Heart left ventricle (tissue), 16 donors: ENCODE measurements at regions not wholly inside any gene's neighbourhood (a gene's known extent, or its start where the extent isn't known, plus 50 kb on each side); places are given as distances from the start of the nearest gene placed in this dataset.

Experiments
- ATAC-seq, 4 donors: fragments of 200-7000 bp; cut with Tn5 transposase; one replicate each; pipeline ENCODE4 v1.9.1; 2020 to 2022; ENCODE audit warnings: moderate library complexity in 4 of 4, mild to moderate bottlenecking in 3 of 4, moderate number of reproducible peaks in 1 of 4
- DNase-seq, 5 donors: peaks; one replicate each; pipeline ENCODE4 v3.0.0-alpha.2; 2020
- H3K27ac ChIP-seq, 12 donors: fragments of 200-600 bp; sonication (generic) in 4 of 12; one replicate each; pipeline versions ENCODE4 v1.5.0 to v1.8.0; 2016 to 2022; ENCODE audit warnings: mild to moderate bottlenecking in 2 of 12
- H3K27me3 ChIP-seq, 9 donors: fragments of 200-600 bp; sonication (generic) in 2 of 9; one replicate each; pipeline versions ENCODE4 v1.5.1 to v1.8.0; 2016 to 2022; ENCODE audit warnings: mild to moderate bottlenecking in 3 of 9
- H3K36me3 ChIP-seq, 9 donors: fragments of 200-600 bp; sonication (generic) in 2 of 9; one replicate each; pipeline versions ENCODE4 v1.5.0 to v1.8.0; 2018 to 2022; ENCODE audit warnings: mild to moderate bottlenecking in 2 of 9
- H3K4me1 ChIP-seq, 12 donors: fragments of 200-600 bp; sonication (generic) in 4 of 12; one replicate each; pipeline versions ENCODE4 v1.5.0 to v1.8.0; 2016 to 2022; ENCODE audit warnings: mild to moderate bottlenecking in 3 of 12
- H3K4me3 ChIP-seq, 12 donors: fragments of 200-600 bp; sonication (generic) in 4 of 12; one replicate each; pipeline versions ENCODE4 v1.5.0 to v1.8.0; 2017 to 2022; ENCODE audit warnings: mild to moderate bottlenecking in 9 of 12, moderate library complexity in 4 of 12
- H3K9me3 ChIP-seq, 12 donors: fragments of 200-600 bp; sonication (generic) in 4 of 12; one replicate each; pipeline versions ENCODE4 v1.5.0 to v1.8.0; 2016 to 2022; ENCODE audit warnings: mild to moderate bottlenecking in 1 of 12
- CTCF ChIP-seq, 12 donors: fragments of 200-600 bp; sonication (generic) in 4 of 12; IDR thresholded peaks; one replicate each; pipeline versions ENCODE4 v1.5.0 to v1.8.0; 2018 to 2022; ENCODE audit warnings: antibody characterized with exemption in 12 of 12, mild to moderate bottlenecking in 5 of 12
- POLR2A ChIP-seq, 2 donors: fragments of 450-650 bp; IDR thresholded peaks; one replicate each; pipeline ENCODE4 v1.6.1; 2017; ENCODE audit warnings: antibody characterized with exemption in 2 of 2, mild to moderate bottlenecking in 2 of 2, moderate library complexity in 2 of 2
- WGBS, 4 donors: extraction: QIAGEN DNeasy Blood & Tissue Kit in 2 of 4; methylation state at CpG; one replicate each; pipeline versions ENCODE4 v1.1.5 to v1.1.7; 2013 to 2018; 5-methylcytosine and 5-hydroxymethylcytosine counted together
- intact Hi-C, 10 donors: fragments of 100-400 bp; cut with DNase I; formaldehyde crosslinking; loops; one replicate each; pipeline versions ENCODE4 v1.11.1 to v1.14.2; 2022
- donor health status: ischemic (EF 13 %, LVEDD 7.1; RV severe dilation, severe dysfunction).
- donor health status: healthy with polysubstance abuse.
- donor health status: DM: no; HTN: yes; CAD: no.
- donor health status: DM: no; HTN: no; CAD: no.
- donor health status: ischemic (EF 25% LVEDD 6.9; RV normal size, moderate dysfunction).
- donor health status: ischemic (EF 25% LVEDD 5.7; RV mildly dilated, moderate dysfunction).
- donor health status: healthy.
- donor health status: DM: yes; HTN: yes; CAD: no.
- donor health status: ischemic (EF 35%, LVEDD 5.7; RV mildly dilated, moderate dysfunction).
- donor health status: nonischemic (EF 11% LVEDD 7.7; RV severe dilation, severe dysfunction).
- donor health status: DM: yes; HTN: yes; CAD: no.
- donor health status: PGD.
- donor health status: ischemic (EF 29% LVEDD 5.4; RV normal size, mild dysfunction).
- donor health status: nonischemic (EF 23%, LVEDD 6.1; RV moderate dilation, normal function).

DNA sequence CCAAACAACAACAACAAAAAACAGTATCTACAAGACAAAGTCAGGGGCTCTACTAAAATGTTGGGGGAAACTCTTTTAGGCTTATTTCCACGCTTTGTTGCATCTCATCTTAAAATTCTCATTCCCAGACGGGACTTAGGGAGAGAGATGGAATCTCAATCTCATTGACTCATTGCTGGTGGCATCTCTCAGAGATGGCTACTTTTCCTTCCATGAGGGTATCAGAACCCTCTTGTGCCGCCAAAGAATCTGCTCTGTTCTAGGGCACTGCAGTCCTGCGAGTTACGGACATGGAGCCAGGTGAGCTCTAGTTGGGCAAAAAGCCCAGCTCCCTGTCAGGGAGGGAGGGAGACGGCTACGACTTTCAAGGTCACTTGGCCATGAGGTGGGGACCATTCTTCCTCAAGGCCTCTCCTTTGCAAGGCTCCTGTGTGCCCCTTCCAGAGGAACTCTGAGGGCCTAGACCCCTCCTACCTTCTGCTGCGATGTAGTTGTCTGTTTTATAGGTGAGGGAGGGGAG lies 68.0 kb downstream of the MYCN start:
- Histone ChIP-seq H3K27me3 (peaks cover 0 to 52% (median 10%) of the 10 kb centered on the region in 9 donors), H3K4me3 (no peak overlapping the region), H3K9me3 (no peaks in the 10 kb centered on the region), H3K27ac (no peak overlapping the region), H3K36me3 (no peaks in the 10 kb centered on the region), H3K4me1 (peaks cover 0 to 3% (median 0%) of the 10 kb centered on the region in 12 donors)
- intact Hi-C loops: no loop called here
- 54 to 68% (median 62%) methylated on average over 8 of the region's 8 CpGs for WGBS, 4 donors
- TF ChIP-seq POLR2A (IDR thresholded peaks at IDR 0.05) (no peak), CTCF (IDR thresholded peaks at IDR 0.05) (no peak)
- DNase-seq (no peak), ATAC-seq (no peak)

GRCh38 chr2:16007167-16007934 lies 67.0 kb downstream of the MYCN start:
- Histone ChIP-seq H3K27ac (no peak overlapping the region), H3K4me1 (no peaks in the 10 kb centered on the region), H3K36me3 (no peaks in the 10 kb centered on the region), H3K9me3 (peaks cover 0 to 7% (median 0%) of the 10 kb centered on the region in 12 donors), H3K27me3 (peaks cover 0 to 41% (median 6%) of the 10 kb centered on the region in 9 donors), H3K4me3 (no peak overlapping the region)
- intact Hi-C loops: no loop called here
- DNase-seq: no peak
- WGBS, 4 donors: 85 to 90% (median 87%) methylated on average over 6 of the region's 6 CpGs
- TF ChIP-seq POLR2A (IDR thresholded peaks at IDR 0.05): no peak
- no peak for TF ChIP-seq CTCF (IDR thresholded peaks at IDR 0.05)
- no peak for ATAC-seq

DNA sequence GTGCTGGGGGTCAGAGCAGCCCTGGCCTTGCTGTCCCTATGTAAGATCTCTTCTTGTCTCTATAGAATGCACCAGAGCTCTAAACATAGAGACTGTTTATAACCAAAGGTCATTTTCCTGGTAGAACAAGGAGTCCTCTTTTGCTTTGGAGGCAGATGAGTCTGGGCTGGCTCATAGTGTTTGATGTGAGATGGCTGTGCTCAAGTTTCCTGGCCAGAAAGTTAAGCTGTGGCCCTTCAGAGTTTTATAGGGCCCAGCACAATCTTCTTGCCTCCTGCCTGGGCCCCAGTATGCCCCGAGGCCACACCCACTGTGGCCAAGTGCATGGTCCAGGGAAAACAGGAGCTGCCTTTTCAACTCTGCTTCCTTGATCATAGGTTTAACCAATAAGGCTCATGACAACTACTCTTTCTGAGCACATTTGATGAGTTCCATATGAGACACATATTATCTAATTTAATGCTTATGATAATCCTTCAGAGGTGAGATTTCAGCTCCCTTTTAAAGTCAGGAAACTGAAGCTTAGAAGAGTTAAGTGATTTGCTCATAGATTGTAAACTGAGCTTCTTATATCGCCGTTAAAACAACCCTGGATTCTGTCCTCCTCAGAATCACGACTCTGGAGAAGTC lies 66.3 kb downstream of the MYCN start:
- TF ChIP-seq POLR2A (IDR thresholded peaks at IDR 0.05) (no peak), CTCF (IDR thresholded peaks at IDR 0.05) (no peak)

GRCh38 chr2:16005816-16006536 lies 65.6 kb downstream of the MYCN start:
- intact Hi-C loops: no loop called here
- Histone ChIP-seq H3K4me1 (no peaks in the 10 kb centered on the region), H3K27me3 (peaks cover 0 to 27% (median 3%) of the 10 kb centered on the region in 9 donors), H3K27ac (no peak overlapping the region), H3K4me3 (no peak overlapping the region), H3K9me3 (peaks cover 0 to 12% (median 0%) of the 10 kb centered on the region in 12 donors), H3K36me3 (no peaks in the 10 kb centered on the region)
- DNase-seq (peak in 1 of 5 donors; percentile 29), ATAC-seq (peak in 2 of 4 donors; percentile 22 to 73)
- TF ChIP-seq POLR2A (IDR thresholded peaks at IDR 0.05) (no peak), CTCF (IDR thresholded peaks at IDR 0.05) (no peak)
- WGBS, 4 donors: 73 to 76% (median 75%) methylated on average over 6 of the region's 6 CpGs

More for the DNA sequence above, 66.3 kb downstream of the MYCN start:
- intact Hi-C loops: no loop called here
- no peaks in the 10 kb centered on the region for H3K4me1 ChIP-seq
- 88 to 91% (median 90%) methylated on average over 4 of the region's 4 CpGs for WGBS, 4 donors
- H3K36me3 ChIP-seq: no peaks in the 10 kb centered on the region
- peaks cover 0 to 12% (median 0%) of the 10 kb centered on the region in 12 donors for H3K9me3 ChIP-seq
- H3K27ac ChIP-seq: no peak overlapping the region
- DNase-seq (no peak), ATAC-seq (no peak)
- H3K4me3 ChIP-seq: no peak overlapping the region
- peaks cover 0 to 34% (median 3%) of the 10 kb centered on the region in 9 donors for H3K27me3 ChIP-seq
